WI38 (cell line): ENCODE measurements at regions not wholly inside any gene's neighbourhood (a gene's known extent, or its start where the extent isn't known, plus 50 kb on each side); places are given as distances from the start of the nearest gene placed in this dataset.
"Not testable (repeated sequence)": the region's sequence is repeated elsewhere in the genome, so short reads cannot be mapped to it uniquely, and the experiment has no call there.

Experiments used
- H3K4me3 ChIP-seq: 2 replicates; pipeline ENCODE4 v1.5.1; 2011; ENCODE audit warnings: low read depth, mild to moderate bottlenecking, control low read depth, low read length
- CTCF ChIP-seq: IDR thresholded peaks from 2 replicates; pipeline ENCODE4 v1.5.1; 2012; ENCODE audit warnings: low read depth, mild to moderate bottlenecking, control low read depth, low read length

GRCh38 chr12:127607146-127607725 lies 659.7 kb upstream of the TMEM132C start:
- TF ChIP-seq CTCF = no peak
- H3K4me3 ChIP-seq = no peak overlapping the region

- not testable (repeated sequence) for H3K4me3 ChIP-seq
These were observed 658.6 kb upstream of the TMEM132C start for GRCh38 chr12:127608359-127608758.

- no peak overlapping the region for H3K4me3 ChIP-seq
- TF ChIP-seq CTCF = no peak
These were observed 653.9 kb upstream of the TMEM132C start for GRCh38 chr12:127613056-127613455.

- no peak overlapping the region for H3K4me3 ChIP-seq
- TF ChIP-seq CTCF = no peak
These were observed 646.9 kb upstream of the TMEM132C start for GRCh38 chr12:127619869-127620734.

GRCh38 chr12:127620735-127621355 lies 646.1 kb upstream of the TMEM132C start:
- no peak overlapping the region for H3K4me3 ChIP-seq
- TF ChIP-seq CTCF = no peak

- no peak for TF ChIP-seq CTCF
- no peak overlapping the region for H3K4me3 ChIP-seq
These were observed 645.6 kb upstream of the TMEM132C start for GRCh38 chr12:127621366-127621765.

GRCh38 chr12:127623362-127623761 lies 643.6 kb upstream of the TMEM132C start:
- H3K4me3 ChIP-seq = no peak overlapping the region
- TF ChIP-seq CTCF = no peak
